GM12878 (cell line): ENCODE measurements at regions not wholly inside any gene's neighbourhood (a gene's known extent, or its start where the extent isn't known, plus 50 kb on each side); places are given as distances from the start of the nearest gene placed in this dataset.

Experiments
- PRDM15 ChIP-seq: fragments of 450-650 bp; formaldehyde crosslinking; IDR thresholded peaks from 2 replicates; pipeline ENCODE4 v1.4.0; 2020; ENCODE audit warnings: mild to moderate bottlenecking, moderate library complexity
- SREBF1 ChIP-seq: IDR thresholded peaks from 2 replicates; pipeline ENCODE4 v1.6.1; 2012; ENCODE audit warnings: mild to moderate bottlenecking, low read length
- ZBTB11 ChIP-seq: fragments of 450-650 bp; formaldehyde crosslinking; IDR thresholded peaks from 2 replicates; pipeline ENCODE4 v1.5.0; 2022; ENCODE audit warnings: mild to moderate bottlenecking, missing genetic modification characterization

- TF ChIP-seq ZBTB11, result no peak
- no peak for TF ChIP-seq SREBF1
- no peak for TF ChIP-seq PRDM15 (CRISPR knock-in tag)
Measured at GRCh38 chr4:176500894-176501293, 181.1 kb downstream of the SPCS3 start.
